Activated naive CD8-positive, alpha-beta T cell treated with anti-CD3 and anti-CD28 coated beads for 36 hours (primary cell): ENCODE measurements at regions not wholly inside any gene's neighbourhood (a gene's known extent, or its start where the extent isn't known, plus 50 kb on each side); places are given as distances from the start of the nearest gene placed in this dataset.
A peak's percentile ranks its signal among the peaks of the same experiment; 100 is the strongest.
"Not testable (repeated sequence)": the region's sequence is repeated elsewhere in the genome, so short reads cannot be mapped to it uniquely, and the experiment has no call there.

Source experiments
- DNase-seq: peaks from one replicate; pipeline ENCODE4 v3.0.0; 2021
- H3K27ac Mint-ChIP-seq: one replicate; pipeline ENCODE4 v1.8.0; 2022; ENCODE audit warnings: mild to moderate bottlenecking, moderate library complexity, mixed read lengths
- H3K27me3 Mint-ChIP-seq: one replicate; pipeline ENCODE4 v1.8.0; 2022; ENCODE audit warnings: mild to moderate bottlenecking, mixed read lengths
- H3K36me3 Mint-ChIP-seq: one replicate; pipeline ENCODE4 v1.8.0; 2021; ENCODE audit warnings: mild to moderate bottlenecking, mixed read lengths
- H3K4me1 Mint-ChIP-seq: one replicate; pipeline ENCODE4 v1.8.0; 2021; ENCODE audit warnings: mixed read lengths
- H3K4me3 Mint-ChIP-seq: one replicate; pipeline ENCODE4 v1.8.0; 2022; ENCODE audit warnings: mild to moderate bottlenecking, moderate library complexity, mixed read lengths
- H3K9me3 Mint-ChIP-seq: one replicate; pipeline ENCODE4 v1.8.0; 2022; ENCODE audit warnings: mixed read lengths

GRCh38 chr18:45339810-45340550 lies 275.3 kb upstream of the SLC14A2 start:
- H3K27ac Mint-ChIP-seq: no peak overlapping the region
- DNase-seq: no peak
- no peak overlapping the region for H3K4me3 Mint-ChIP-seq
- H3K4me1 Mint-ChIP-seq: no peaks in the 10 kb centered on the region
- no peaks in the 10 kb centered on the region for H3K9me3 Mint-ChIP-seq
- H3K36me3 Mint-ChIP-seq: no peaks in the 10 kb centered on the region
- H3K27me3 Mint-ChIP-seq: peaks cover 4% of the 10 kb centered on the region

GRCh38 chr18:45340884-45341283 lies 274.4 kb upstream of the SLC14A2 start:
- no peaks in the 10 kb centered on the region for H3K9me3 Mint-ChIP-seq
- H3K27me3 Mint-ChIP-seq: peaks cover 4% of the 10 kb centered on the region
- H3K36me3 Mint-ChIP-seq: no peaks in the 10 kb centered on the region
- H3K4me3 Mint-ChIP-seq: no peak overlapping the region
- no peaks in the 10 kb centered on the region for H3K4me1 Mint-ChIP-seq
- no peak for DNase-seq
- no peak overlapping the region for H3K27ac Mint-ChIP-seq

- Mint-ChIP-seq H3K27ac (no peak overlapping the region), H3K9me3 (no peaks in the 10 kb centered on the region), H3K27me3 (peaks cover 4% of the 10 kb centered on the region), H3K36me3 (no peaks in the 10 kb centered on the region), H3K4me1 (no peaks in the 10 kb centered on the region), H3K4me3 (no peak overlapping the region)
- DNase-seq: no peak
Measured at GRCh38 chr18:45341454-45341853, 273.8 kb upstream of the SLC14A2 start.

GRCh38 chr18:45342166-45342565 lies 273.1 kb upstream of the SLC14A2 start:
- no peak overlapping the region for H3K4me3 Mint-ChIP-seq
- DNase-seq: no peak
- H3K36me3 Mint-ChIP-seq: no peaks in the 10 kb centered on the region
- no peak overlapping the region for H3K27ac Mint-ChIP-seq
- H3K27me3 Mint-ChIP-seq: peaks cover 4% of the 10 kb centered on the region
- H3K9me3 Mint-ChIP-seq: no peaks in the 10 kb centered on the region
- no peaks in the 10 kb centered on the region for H3K4me1 Mint-ChIP-seq

GRCh38 chr18:45342653-45343052 lies 272.6 kb upstream of the SLC14A2 start:
- DNase-seq: no peak
- Mint-ChIP-seq H3K9me3 (no peaks in the 10 kb centered on the region), H3K27me3 (peaks cover 4% of the 10 kb centered on the region), H3K36me3 (no peaks in the 10 kb centered on the region), H3K4me3 (no peak overlapping the region), H3K4me1 (no peaks in the 10 kb centered on the region), H3K27ac (no peak overlapping the region)

GRCh38 chr18:45343365-45343764 lies 271.9 kb upstream of the SLC14A2 start:
- Mint-ChIP-seq H3K27ac (no peak overlapping the region), H3K36me3 (no peaks in the 10 kb centered on the region), H3K4me3 (no peak overlapping the region), H3K27me3 (peaks cover 4% of the 10 kb centered on the region), H3K4me1 (no peaks in the 10 kb centered on the region), H3K9me3 (no peaks in the 10 kb centered on the region)
- DNase-seq: no peak

- H3K27ac Mint-ChIP-seq, H3K27me3 Mint-ChIP-seq, DNase-seq, H3K9me3 Mint-ChIP-seq, H3K4me3 Mint-ChIP-seq, H3K36me3 Mint-ChIP-seq, H3K4me1 Mint-ChIP-seq: not testable (repeated sequence)
Measured at GRCh38 chr18:45344680-45345079, 270.6 kb upstream of the SLC14A2 start.

GRCh38 chr18:45349019-45349418 lies 266.3 kb upstream of the SLC14A2 start:
- H3K4me3 Mint-ChIP-seq: no peak overlapping the region
- DNase-seq: no peak
- H3K4me1 Mint-ChIP-seq: no peaks in the 10 kb centered on the region
- no peak overlapping the region for H3K27ac Mint-ChIP-seq
- H3K9me3 Mint-ChIP-seq: no peaks in the 10 kb centered on the region
- no peaks in the 10 kb centered on the region for H3K36me3 Mint-ChIP-seq
- peaks cover 4% of the 10 kb centered on the region for H3K27me3 Mint-ChIP-seq

- Mint-ChIP-seq H3K4me1 (no peaks in the 10 kb centered on the region), H3K36me3 (no peaks in the 10 kb centered on the region), H3K9me3 (no peaks in the 10 kb centered on the region), H3K27ac (no peak overlapping the region), H3K27me3 (peaks cover 4% of the 10 kb centered on the region), H3K4me3 (no peak overlapping the region)
- DNase-seq: no peak
Measured at GRCh38 chr18:45349467-45349866, 265.8 kb upstream of the SLC14A2 start.

- peaks cover 4% of the 10 kb centered on the region for H3K27me3 Mint-ChIP-seq
- H3K4me3 Mint-ChIP-seq: no peak overlapping the region
- no peak for DNase-seq
- no peak overlapping the region for H3K27ac Mint-ChIP-seq
- no peaks in the 10 kb centered on the region for H3K9me3 Mint-ChIP-seq
- H3K36me3 Mint-ChIP-seq: no peaks in the 10 kb centered on the region
- no peaks in the 10 kb centered on the region for H3K4me1 Mint-ChIP-seq
Measured at GRCh38 chr18:45350404-45351156, 264.7 kb upstream of the SLC14A2 start.

- no peaks in the 10 kb centered on the region for H3K9me3 Mint-ChIP-seq
- DNase-seq: no peak
- H3K27ac Mint-ChIP-seq: no peak overlapping the region
- H3K4me1 Mint-ChIP-seq: no peaks in the 10 kb centered on the region
- no peak overlapping the region for H3K4me3 Mint-ChIP-seq
- peaks cover 4% of the 10 kb centered on the region for H3K27me3 Mint-ChIP-seq
- no peaks in the 10 kb centered on the region for H3K36me3 Mint-ChIP-seq
Measured at GRCh38 chr18:45352874-45353273, 262.4 kb upstream of the SLC14A2 start.

GRCh38 chr18:45353530-45353929 lies 261.7 kb upstream of the SLC14A2 start:
- H3K36me3 Mint-ChIP-seq: no peaks in the 10 kb centered on the region
- no peaks in the 10 kb centered on the region for H3K4me1 Mint-ChIP-seq
- no peak overlapping the region for H3K27ac Mint-ChIP-seq
- peaks cover 4% of the 10 kb centered on the region for H3K27me3 Mint-ChIP-seq
- no peak for DNase-seq
- no peaks in the 10 kb centered on the region for H3K9me3 Mint-ChIP-seq
- H3K4me3 Mint-ChIP-seq: no peak overlapping the region

- H3K27me3 Mint-ChIP-seq: no peaks in the 10 kb centered on the region
- no peak for DNase-seq
- peak overlapping the region; percentile 50 for H3K27ac Mint-ChIP-seq
- no peak overlapping the region for H3K4me3 Mint-ChIP-seq
- H3K9me3 Mint-ChIP-seq: no peaks in the 10 kb centered on the region
- no peaks in the 10 kb centered on the region for H3K36me3 Mint-ChIP-seq
- no peaks in the 10 kb centered on the region for H3K4me1 Mint-ChIP-seq
Measured at GRCh38 chr18:45355944-45356520, 259.2 kb upstream of the SLC14A2 start.

- H3K36me3 Mint-ChIP-seq: no peaks in the 10 kb centered on the region
- no peak overlapping the region for H3K4me3 Mint-ChIP-seq
- no peak overlapping the region for H3K27ac Mint-ChIP-seq
- no peaks in the 10 kb centered on the region for H3K9me3 Mint-ChIP-seq
- H3K4me1 Mint-ChIP-seq: no peaks in the 10 kb centered on the region
- no peaks in the 10 kb centered on the region for H3K27me3 Mint-ChIP-seq
- DNase-seq: no peak
Measured at GRCh38 chr18:45357686-45358470, 257.4 kb upstream of the SLC14A2 start.
